ENCODE measurements at regions not wholly inside any gene's neighbourhood (a gene's known extent, or its start where the extent isn't known, plus 50 kb on each side); places are given as distances from the start of the nearest gene placed in this dataset.
A peak's percentile ranks its signal among the peaks of the same experiment; 100 is the strongest.

DNA sequence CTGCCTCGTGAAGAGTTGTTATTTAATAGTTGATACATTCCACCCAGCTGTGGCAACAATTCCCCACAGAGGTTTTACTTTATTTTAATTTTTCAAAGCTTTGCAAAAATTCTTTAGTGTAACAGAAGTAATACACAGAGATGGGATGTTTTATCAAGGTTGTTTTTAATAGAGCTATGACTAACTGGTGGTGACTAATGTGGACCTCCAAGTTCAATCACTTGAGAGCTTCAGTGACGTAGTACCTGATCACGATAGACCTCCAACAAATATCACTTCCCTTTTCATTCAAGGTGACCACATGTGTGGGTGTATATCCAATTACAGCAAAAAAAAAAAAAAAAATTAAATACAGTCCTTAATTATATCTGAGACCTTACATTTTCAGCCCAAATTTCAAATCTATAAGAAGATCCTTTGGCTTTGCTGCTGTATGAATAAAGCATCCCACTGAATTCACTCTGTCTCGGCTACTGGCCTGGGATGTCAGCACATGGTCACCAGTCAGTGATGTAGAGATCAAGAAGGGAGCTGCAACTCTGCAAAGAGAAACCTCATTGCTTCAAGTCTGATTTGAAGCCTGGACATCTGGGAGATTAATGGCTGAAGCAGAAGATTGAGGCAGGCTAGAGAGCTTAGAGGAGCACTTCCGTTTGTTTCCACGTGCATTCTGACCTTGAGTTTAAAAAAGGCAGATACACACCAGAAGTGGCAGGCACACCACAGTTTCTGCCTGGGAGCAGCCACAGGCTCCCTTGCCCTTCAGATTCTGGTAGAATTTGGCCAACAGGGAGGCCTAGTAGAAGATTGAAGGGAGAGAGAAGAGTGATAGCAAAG is 345.9 kb upstream of the NOCT start:
- no peak for DNase-seq (ENCODE audit: low read depth)

DNA sequence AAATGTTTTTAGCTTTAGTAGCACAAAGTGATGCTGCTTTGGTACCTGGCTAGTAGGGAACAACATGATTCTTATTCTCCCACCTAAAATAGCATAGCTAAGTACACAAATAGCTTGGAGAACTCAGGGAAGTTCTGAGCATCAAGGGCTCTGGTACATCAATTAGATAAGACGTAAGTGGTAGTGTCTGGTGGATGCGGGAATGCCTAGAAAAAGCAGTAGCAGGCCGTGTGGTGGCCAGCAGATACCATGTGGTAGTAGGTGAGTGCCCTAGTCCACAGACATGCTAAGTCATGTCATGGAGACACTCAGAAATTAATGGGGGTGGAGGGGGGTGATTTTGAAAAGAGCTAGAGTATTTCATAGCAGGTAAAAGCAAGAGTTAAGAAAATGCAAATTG is 347.3 kb upstream of the NOCT start:
- DNase-seq (ENCODE audit: low read depth), result no peak

DNA sequence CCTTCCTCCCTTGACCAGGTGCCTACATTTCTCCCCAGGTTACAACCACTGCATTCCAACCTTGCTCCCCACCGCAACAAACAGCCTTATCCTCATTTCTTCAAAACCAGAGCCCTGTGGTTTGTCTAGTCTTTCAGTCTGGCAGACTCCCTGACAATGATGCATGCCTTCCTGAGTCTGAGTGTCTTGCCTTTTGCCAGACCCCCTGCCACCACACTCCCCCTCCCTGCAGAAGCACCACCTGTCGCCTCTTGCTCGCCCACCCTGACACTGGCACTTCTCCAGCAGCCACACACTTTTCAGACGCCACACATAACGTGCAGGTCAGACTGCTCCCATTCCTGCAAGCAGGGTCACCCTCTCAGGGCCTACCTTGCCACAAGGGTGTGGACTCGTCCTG is 349.2 kb upstream of the NOCT start:
- DNase-seq (ENCODE audit: low read depth), result peak; percentile 59

DNA sequence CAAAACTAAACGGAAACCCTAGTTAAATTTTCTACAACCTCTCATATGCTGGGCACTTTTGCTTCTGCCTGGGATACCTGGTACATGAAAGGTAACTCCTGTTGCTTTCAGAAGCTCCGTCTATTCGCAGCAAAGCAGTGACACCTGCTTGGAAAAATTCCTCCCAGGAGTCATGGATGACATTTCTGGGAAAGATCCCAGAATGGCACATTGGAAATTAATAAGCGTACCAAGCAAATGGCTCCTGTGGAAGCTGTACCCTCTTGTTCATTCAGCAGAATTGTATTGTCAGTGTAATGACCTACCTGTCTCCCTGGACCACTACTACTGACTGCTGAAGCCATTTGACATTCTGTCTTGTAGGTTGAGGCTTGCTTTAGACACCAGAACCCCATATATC is 349.7 kb upstream of the NOCT start:
- no peak for DNase-seq (ENCODE audit: low read depth)

DNA sequence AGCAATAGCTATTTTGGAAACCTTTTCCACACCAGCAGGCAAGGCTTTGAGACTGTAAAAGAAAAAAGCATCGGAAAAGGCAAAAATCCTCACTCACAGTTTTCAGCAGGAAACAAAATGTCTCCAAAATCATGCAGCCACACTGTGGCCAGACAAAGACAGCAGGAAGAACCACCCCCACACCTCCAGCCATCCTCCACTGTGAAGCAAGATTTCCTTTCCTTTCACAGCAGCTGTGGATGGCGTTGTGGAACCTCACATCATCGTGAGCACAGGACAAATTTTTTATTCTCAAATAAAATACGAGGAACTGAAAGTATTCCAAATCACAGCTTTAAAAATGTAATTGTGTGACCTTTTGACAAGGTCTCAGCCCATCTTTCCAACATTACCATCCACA is 351.7 kb upstream of the NOCT start:
- DNase-seq (ENCODE audit: low read depth), result no peak

DNA sequence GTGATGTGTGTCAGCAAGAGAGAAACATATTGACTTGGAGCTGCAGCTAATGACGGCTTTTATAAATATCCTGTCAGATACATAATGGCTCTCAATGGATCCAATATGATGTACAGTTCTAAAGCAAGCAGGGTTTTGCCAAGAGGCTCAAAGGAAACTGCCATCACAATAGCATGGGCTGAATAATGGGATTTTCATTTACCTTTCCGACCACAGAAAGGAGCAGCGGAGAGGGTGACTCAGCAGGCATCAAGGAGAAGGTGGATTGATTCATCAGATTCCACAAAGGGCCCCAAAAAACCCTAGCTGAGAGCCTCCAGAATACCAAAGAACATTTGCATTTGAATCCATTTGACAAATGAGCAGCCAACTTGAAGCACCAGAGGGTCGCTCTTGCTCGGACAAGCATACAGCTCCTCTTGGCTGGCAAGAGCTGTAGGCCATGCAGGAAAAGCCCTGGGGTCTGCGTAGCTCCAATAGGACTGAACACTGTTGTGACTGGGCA is 355.7 kb upstream of the NOCT start:
- DNase-seq (ENCODE audit: low read depth), result no peak

DNA sequence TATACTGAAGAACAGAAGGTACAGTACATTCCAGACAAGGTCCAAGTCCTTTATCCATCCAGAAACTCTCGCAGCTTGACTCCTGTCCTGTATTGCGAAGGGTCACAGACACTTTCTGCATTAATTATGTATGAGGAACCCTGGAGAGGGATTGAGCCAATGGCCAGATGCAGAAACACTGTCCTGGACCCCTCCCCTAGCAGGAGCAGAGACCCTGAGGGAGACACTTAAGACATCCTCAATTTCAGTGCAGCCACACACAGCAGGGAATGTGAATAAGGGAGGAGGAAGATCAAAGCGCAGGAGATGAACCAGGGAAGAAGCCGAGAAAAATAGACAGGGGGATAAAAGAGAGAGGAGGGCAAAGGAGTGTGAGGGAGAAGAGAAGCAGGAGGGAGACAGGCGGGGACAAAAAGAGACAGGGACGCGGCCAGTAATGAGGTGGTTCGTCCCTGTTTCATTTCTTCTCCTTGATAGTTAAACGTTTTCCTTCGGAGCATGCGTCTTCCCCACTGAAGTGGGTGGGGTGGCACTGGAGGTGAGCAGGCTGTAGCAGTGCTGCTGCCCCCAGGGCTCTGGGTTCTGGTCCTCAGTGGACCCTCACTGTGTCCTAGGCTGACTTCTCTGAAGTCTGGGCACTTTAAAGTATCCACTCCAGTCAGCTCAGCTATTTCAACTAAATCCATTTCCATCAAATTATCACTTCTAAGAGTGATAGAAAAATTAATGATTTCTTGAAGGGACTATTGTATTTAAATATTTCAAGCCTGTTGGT is 356.4 kb upstream of the NOCT start:
- no peak for DNase-seq (ENCODE audit: low read depth)

DNA sequence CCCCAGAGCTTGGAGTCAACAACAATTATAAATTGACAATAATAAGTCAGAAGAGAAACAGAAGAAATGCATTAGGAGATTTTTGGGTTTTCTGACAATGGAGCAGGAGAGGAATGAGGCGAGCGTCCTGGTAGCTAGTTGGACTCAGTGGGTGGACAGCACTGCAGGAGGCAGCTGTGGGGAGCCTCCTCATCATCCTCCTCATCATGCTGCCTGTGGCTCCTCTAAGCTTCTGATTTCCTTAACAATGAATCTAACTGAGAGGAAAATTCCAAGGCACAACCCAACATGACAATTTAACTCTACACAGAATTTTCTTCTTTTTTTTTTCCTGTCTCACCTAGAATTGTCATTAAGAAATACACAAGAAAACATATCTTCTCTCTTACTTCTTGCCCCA is 357.1 kb upstream of the NOCT start:
- DNase-seq (ENCODE audit: low read depth), result no peak

DNA sequence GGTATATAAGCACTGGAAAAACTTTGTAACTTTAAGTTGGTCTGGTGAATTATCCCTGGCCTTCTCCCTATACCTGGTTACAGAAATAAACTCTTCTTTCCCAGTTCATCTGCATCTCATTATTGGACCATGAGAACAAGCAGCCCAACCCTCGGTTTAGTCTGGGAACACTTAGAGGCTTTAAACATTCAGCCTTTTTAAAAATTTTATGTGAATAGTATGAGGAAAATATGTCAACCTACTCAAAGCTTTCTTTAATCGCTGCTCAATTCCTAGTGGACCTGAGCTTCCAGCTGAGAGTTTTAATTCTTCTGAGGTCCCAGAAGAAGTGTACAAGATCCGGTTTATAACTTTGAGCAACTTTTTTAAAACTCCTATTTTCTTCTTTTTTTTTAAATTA is 358.6 kb upstream of the NOCT start:
- DNase-seq (ENCODE audit: low read depth), result no peak

DNA sequence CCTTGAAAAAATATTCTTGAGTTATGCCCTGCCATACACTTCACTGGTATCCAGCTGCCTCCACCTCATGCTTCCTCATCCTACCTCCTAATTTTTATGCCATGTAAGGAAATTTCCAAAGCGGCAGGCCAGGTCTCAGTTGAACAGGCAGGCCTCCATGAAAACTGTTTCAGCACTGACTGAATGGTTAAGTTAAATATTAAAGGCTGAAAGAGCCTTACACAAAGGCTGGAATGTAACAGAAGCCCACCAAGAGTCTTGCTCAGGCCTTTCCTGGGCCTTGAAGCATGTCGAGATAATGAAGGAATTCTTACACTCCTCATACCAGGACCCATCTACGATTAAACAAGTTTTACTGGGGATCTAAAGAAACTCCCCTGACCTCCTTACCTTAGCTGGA is 359.6 kb upstream of the NOCT start:
- no peak for DNase-seq (ENCODE audit: low read depth)

DNA sequence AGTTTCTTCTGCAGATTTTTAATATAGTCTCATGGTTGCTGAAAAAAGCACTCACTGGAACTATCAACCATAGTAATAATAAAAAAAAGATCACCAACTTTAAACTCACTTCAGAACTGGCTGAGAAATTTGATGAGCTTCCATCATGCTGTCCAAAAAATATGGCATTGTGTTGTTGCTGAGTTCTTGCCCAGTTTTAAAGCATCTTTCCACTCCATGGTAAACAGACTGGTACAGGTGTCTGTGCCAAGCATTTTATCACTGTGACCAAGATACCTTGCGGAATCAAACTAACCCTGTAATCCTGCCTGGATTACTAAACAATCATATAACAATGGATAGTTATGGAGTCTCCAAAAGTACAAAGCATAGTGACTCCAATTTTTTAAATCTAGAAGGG is 360.3 kb upstream of the NOCT start:
- DNase-seq (ENCODE audit: low read depth), result no peak

DNA sequence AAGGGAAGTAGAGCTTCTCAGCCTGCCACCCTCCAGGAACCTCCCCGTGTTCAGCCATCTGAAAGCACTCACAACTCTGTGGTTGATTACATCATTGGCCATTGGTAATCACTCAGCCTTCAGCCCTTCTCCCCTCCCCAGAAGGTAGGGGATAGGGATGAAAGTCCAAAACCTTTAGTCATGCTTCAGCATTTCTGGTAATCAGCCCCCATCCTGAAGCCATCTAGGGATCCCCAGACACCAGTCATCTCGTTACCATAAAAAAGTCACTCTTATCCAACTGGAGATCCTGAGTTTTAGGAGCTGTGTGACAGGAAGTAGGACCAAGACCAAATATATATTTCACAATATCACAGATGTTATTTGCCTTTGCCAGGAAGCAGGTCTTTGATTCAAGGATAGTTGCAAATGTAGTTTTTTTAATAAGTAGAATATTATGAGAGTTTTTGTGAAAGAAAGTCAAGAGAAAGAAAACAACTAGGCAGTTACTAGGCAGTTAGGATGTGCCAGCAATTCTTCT is 364.6 kb upstream of the NOCT start:
- peak; percentile 68 for DNase-seq (ENCODE audit: low read depth)

DNA sequence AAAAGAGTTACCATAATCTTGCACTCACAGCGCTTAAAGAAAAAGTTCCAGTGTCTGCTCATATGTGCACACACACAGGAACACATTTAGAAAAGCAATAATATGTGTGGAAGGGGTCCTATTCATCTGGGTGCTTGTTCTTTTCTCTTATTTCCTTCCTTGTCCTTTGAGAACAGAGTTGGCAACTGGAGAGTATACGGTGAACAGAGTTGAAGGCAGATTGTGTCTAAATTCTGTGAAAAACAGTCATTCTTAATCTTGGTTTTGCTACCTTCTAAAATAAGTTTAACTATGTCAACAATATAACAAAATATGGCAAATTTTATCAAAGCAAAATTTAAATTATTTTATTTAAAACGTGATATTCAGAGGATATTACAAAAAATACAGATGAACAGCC is 365.1 kb upstream of the NOCT start:
- no peak for DNase-seq (ENCODE audit: low read depth)

DNA sequence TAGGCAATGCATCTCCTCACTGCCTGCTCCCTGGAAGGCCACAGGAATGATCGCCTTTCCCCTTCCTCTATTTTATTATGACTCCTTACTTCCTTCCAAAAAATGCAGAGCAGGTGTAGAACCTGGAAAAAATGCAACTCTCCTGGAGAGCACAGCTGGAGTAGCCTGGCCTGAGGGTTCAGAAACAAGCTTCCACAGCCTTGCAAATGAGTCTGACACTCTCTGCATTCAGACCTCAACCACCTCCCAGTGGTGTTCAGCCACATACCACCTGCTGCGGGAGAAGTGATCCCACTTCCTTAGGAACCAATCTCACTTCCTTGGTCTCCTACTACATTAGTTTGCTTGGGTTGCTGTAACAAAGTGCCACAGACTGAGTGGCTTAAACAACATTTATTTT is 368.1 kb upstream of the NOCT start:
- peak; percentile 27 for DNase-seq (ENCODE audit: low read depth)

DNA sequence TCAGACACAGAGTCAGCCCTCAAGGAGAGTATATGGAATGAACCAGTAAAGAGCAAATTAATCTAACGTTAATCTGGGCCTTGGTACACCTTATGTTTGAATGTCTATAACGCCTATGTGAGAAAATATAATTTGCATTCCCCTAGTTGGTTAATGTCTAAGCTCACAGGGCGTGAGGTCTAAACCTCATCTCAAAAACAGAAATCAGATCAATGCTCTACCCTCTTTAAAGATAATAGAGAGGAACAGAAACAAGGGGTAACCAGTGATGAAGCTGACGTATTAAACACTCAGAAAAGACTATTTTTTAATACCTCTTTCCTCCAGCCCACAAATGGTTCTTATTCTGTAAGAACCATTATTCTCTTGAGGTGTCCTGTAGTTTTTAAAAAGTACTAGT is 369.2 kb upstream of the NOCT start:
- DNase-seq (ENCODE audit: low read depth), result no peak

DNA sequence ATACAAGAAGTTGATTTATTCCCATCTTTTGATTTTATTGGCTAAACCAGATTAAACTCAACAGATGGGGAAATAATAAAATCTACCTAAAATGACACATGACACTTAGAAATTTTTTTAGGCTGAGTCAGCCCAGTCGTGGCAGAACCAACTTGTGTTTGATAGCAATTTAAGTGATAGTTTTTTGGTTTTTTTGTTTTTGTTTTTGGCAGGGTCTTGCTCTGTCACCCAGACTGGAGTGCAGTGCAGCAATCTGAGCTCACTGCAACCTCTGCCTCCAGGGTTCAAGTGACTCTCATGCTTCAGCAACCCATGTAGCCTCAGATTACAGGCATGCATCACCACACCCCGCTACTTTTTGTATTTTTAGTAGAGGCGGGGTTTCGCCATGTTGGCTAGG is 370.3 kb upstream of the NOCT start:
- peak; percentile 36 for DNase-seq (ENCODE audit: low read depth)

DNA sequence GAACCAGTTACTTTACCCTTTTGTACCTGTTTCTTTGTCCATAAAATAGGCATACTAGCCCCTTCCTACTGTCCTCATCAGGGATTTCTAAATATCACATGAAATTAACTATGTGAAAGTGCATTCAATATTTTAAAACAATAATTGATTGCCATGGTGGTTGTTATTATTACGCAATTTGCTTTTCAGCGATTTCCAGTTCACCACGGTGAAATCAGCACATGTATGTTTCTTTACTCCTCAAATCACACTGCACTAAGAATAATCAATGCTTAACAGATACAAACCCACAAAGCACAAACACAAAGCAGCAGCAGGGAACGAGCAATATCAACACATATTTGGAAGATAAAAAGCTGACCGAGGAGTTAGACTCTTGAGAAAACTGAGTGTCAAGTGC is 371.3 kb upstream of the NOCT start:
- no peak for DNase-seq (ENCODE audit: low read depth)

DNA sequence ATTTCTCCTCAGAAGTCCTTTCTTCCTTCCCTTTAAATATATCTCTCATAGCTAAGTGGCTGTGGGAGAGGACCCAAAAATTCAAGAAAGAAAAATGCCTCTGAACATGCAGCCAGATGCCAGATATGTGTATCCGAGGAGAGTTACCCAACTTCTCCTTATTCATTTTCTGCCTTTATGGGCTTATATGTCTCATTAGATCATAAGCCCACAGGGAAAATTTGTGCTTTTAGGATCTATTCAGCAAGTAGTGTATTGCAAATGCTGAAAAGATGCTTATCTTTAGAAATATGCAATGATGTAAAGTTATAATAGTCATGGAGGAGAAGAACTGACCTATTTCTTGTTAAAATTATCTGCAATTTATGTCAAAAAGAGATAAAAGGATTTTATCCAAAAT is 371.8 kb upstream of the NOCT start:
- no peak for DNase-seq (ENCODE audit: low read depth)

DNA sequence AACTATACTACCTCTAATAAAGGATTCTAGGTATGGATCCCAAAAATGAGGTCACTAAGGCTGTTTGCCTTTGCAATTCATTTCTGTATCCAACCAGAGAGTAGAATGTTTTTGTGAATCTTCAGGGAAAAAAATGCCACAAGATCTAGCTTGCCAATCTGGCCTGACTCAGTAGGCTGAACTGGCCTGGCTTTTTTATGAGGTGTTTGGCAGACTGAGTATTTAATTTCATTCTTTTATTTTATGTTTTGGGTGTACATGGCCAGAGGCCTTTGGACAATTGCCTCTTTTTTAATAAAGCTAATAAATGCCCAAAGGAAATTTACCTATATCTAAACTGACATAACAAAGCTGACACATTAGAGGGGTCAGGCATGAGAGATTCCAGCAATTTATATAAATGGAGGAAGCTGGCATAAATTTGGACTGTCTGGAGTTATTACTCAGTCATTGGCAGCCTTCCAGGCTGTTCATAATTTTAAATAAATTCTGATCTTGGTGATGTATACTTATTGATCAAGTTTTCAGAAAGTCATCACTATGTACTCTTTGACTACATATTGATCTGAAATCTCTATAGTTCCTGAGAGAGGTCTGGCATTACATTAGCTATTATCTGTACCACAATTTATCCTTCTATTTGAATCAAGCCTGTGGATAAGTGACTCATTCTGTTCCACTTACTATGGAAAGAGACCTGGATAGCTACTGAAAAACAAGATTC is 376.4 kb upstream of the NOCT start:
- DNase-seq (ENCODE audit: low read depth), result no peak

DNA sequence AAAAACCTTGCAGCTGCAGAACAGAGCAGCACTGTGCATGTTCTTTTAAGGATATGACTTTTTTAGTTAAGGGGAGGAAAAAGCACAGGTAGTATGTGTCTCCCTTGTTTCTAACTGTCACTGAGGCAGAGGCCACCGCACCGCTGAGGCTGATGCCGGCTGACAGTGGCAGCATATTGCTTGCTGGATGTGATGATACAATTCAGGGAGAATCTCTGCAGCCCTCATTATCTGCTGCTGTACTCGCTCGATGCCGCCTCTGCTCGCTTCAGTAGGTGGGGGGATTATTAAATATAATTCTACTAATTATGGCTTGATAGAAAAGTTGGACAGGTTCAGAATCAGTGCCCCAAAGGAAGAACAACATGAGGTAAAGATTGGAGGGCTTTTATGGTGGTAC is 378.8 kb upstream of the NOCT start:
- DNase-seq (ENCODE audit: low read depth), result no peak

DNA sequence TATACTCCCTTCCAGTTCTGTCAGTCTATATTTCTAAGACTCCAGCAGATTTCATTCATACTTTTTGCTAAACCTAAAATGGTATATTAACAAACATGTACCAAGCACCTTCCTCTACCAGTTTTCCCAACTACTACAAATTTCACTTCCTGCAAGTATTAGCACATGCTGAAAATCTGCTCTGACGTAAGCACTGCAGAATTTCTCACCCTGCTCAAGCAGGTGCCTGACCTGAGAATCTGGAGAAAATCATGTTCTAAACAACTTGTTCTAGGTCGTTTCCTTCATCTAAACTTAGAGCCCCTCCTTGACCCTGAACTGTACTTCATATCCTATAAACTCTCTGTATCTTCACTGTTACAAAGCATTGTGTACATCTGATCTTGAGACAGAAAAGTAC is 380.7 kb upstream of the NOCT start:
- DNase-seq (ENCODE audit: low read depth), result no peak

DNA sequence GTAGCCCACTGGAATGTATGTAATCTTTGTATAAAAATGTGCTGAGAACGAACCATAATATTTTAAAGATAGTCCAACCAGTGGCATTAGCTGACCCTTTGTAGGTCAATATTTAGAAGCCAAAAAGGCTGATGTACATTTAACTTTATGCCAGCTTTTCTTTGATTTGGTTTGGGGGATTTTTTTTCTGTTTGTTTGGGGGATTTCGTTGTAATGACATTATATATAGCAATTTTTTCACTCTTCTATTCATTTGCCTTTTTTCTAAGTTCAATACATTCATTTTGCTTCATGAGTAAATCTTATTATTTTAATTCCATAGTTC is 382.0 kb upstream of the NOCT start:
- DNase-seq (ENCODE audit: low read depth), result no peak
